ENCODE measurements at regions not wholly inside any gene's neighbourhood (a gene's known extent, or its start where the extent isn't known, plus 50 kb on each side); places are given as distances from the start of the nearest gene placed in this dataset.
"Not testable (repeated sequence)": the region's sequence is repeated elsewhere in the genome, so short reads cannot be mapped to it uniquely, and the experiment has no call there.

GRCh38 chr2:146994246-146994645 is 850.6 kb upstream of the ACVR2A start:
- DNase-seq = no peak

GRCh38 chr2:146992466-146992865 is 852.4 kb upstream of the ACVR2A start:
- DNase-seq = no peak

GRCh38 chr2:146992057-146992456 is 852.8 kb upstream of the ACVR2A start:
- DNase-seq = no peak

GRCh38 chr2:146990311-146991054 is 854.3 kb upstream of the ACVR2A start:
- DNase-seq = no peak

- no peak for DNase-seq
Observed at GRCh38 chr2:146989741-146990140, 855.1 kb upstream of the ACVR2A start.

- DNase-seq = no peak
Observed at GRCh38 chr2:146987996-146988395, 856.8 kb upstream of the ACVR2A start.

- DNase-seq = no peak
Observed at GRCh38 chr2:146986161-146986560, 858.7 kb upstream of the ACVR2A start.

GRCh38 chr2:146985753-146986152 is 859.1 kb upstream of the ACVR2A start:
- no peak for DNase-seq

- DNase-seq = no peak
Observed at GRCh38 chr2:146984014-146984413, 860.8 kb upstream of the ACVR2A start.

GRCh38 chr2:146982393-146982846 is 862.4 kb upstream of the ACVR2A start:
- no peak for DNase-seq

- DNase-seq = no peak
Observed at GRCh38 chr2:146981921-146982320, 862.9 kb upstream of the ACVR2A start.

- no peak for DNase-seq
Observed at GRCh38 chr2:146979746-146980145, 865.1 kb upstream of the ACVR2A start.

- no peak for DNase-seq
Observed at GRCh38 chr2:146978577-146979555, 866.0 kb upstream of the ACVR2A start.

- not testable (repeated sequence) for DNase-seq
Observed at GRCh38 chr2:146970981-146971380, 873.8 kb upstream of the ACVR2A start.

GRCh38 chr2:146969703-146970102 is 875.1 kb upstream of the ACVR2A start:
- DNase-seq = not testable (repeated sequence)

GRCh38 chr2:146964494-146964893 is 880.3 kb upstream of the ACVR2A start:
- no peak for DNase-seq

- DNase-seq = no peak
Observed at GRCh38 chr2:146954544-146954943, 890.3 kb upstream of the ACVR2A start.

- no peak for DNase-seq
Observed at GRCh38 chr2:146952696-146953095, 892.1 kb upstream of the ACVR2A start.

GRCh38 chr2:146950911-146951310 is 893.9 kb upstream of the ACVR2A start:
- no peak for DNase-seq

- no peak for DNase-seq
Observed at GRCh38 chr2:146950361-146950760, 894.5 kb upstream of the ACVR2A start.

- no peak for DNase-seq
Observed at GRCh38 chr2:146949400-146949799, 895.4 kb upstream of the ACVR2A start.

- no peak for DNase-seq
Observed at GRCh38 chr2:146944601-146945000, 900.2 kb upstream of the ACVR2A start.

GRCh38 chr2:146939991-146940685 is 904.7 kb upstream of the ACVR2A start:
- DNase-seq = no peak

Data from CD4-positive, alpha-beta T cell treated with Interleukin-10 for 1 hour (primary cell).